Hepatocyte (in vitro differentiated cells): ENCODE measurements at regions not wholly inside any gene's neighbourhood (a gene's known extent, or its start where the extent isn't known, plus 50 kb on each side); places are given as distances from the start of the nearest gene placed in this dataset.

Experiments
- CTCF ChIP-seq: fragments of 200-600 bp; sonication (generic); IDR thresholded peaks from 2 replicates; pipeline ENCODE4 v1.5.1; 2016; ENCODE audit warnings: antibody characterized with exemption, mild to moderate bottlenecking; ENCODE audit not compliant: poor library complexity
- EZH2 ChIP-seq: fragments of 200-600 bp; sonication (generic); IDR thresholded peaks from 2 replicates; pipeline ENCODE4 v1.6.1; 2016; ENCODE audit warnings: antibody characterized with exemption, mild to moderate bottlenecking, borderline replicate concordance

GRCh38 chr20:48425817-48426612 is 401.8 kb downstream of the PREX1 start:
- TF ChIP-seq CTCF (no peak), EZH2 (no peak)
